ENCODE measurements at regions not wholly inside any gene's neighbourhood (a gene's known extent, or its start where the extent isn't known, plus 50 kb on each side); places are given as distances from the start of the nearest gene placed in this dataset.
"Not testable (repeated sequence)": the region's sequence is repeated elsewhere in the genome, so short reads cannot be mapped to it uniquely, and the experiment has no call there.

GRCh38 chr10:30560326-30560725 is 69.2 kb downstream of the LYZL2 start:
- no peak for DNase-seq

DNA sequence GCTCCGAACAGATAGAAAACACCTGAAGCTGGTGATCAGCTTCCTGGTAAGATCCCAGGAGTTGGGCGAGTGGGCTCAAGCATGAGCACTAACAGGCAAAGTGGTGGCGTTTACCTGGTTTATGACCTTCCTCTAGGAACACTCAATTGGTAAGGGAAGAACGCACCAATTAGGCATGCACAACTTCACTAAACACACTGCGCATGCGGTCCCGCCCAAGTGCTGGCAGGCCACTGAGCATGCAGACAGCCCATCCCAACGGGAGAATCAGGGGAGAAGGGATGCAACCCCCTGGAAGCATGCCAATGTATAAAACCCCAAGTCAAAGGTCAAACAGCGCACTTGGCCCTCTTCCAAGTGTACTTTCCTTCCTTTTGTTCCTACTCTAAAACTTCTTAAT is 70.4 kb downstream of the LYZL2 start:
- DNase-seq: no peak

GRCh38 chr10:30558411-30558810 is 71.1 kb downstream of the LYZL2 start:
- no peak for DNase-seq

GRCh38 chr10:30557884-30558283 is 71.7 kb downstream of the LYZL2 start:
- no peak for DNase-seq

DNA sequence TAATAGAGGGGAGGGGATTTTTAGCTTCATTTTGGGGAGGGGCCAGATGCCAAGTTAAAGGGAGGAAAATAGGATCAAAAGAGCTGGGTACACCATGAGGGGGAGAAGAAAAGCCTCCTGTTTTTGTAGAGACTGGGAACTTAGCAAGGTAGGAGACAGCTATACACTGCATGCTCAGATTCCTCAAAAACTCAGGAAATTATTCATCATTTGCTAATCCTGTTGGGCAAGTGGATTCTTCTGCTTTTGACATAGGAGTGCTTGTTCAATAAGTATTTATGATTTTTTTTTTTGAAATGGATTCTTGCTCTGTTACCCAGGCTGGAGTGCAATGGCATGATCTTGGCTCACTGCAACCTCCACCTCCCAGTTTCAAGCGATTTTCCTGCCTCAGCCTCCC is 73.4 kb downstream of the LYZL2 start:
- no peak for DNase-seq

DNA sequence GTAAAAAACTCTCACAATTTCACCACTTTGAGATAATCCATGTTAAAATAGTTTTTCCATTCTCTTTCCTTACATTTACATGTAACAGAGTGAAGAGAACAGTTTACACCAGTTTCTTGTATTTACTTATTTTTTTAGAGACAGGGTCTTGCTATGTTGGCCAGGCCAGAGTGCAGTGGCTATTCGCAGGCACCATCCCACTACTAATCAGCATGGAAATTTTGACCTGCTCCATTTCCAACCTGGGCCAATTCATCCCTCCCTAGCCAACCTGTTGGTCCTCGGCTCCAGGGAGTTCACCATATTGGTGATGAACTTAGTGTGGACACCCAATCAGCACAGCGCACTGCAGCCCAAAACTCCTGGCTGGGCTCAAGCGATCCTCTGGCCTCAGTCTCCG is 74.1 kb downstream of the LYZL2 start:
- DNase-seq: no peak

- no peak for DNase-seq
Measured at GRCh38 chr10:30554440-30554825, 75.1 kb downstream of the LYZL2 start.

GRCh38 chr10:30553626-30554439 is 75.7 kb downstream of the LYZL2 start:
- no peak for DNase-seq

DNA sequence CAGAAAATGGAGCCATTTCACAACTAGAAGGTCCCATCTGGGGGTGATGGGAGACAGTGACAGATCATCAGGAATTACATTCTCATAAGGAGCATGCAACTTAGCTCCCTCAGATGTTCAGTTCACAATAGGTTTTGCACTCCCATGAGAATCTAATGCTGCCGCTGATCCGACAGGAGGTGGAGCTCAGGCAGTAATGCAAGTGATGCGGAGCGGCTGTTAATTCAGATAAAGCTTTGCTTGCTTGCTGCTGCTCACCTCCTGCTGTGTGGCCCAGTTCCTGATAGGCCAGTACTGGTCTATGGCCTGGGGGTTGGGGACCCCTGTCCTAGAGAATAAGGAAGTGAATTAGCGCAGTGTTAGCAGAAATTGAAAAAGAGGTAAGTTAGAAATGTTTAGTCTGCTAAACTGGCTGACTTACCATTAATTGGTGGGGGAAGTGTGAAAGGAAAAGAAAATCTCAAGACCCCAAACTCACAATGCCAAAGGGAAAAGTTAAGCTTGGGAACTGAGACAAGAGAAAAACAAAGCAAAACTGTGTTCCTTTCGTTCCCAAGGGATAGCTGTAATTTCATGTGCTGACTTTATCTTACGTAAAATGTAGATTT is 76.4 kb downstream of the LYZL2 start:
- DNase-seq: no peak

- DNase-seq: no peak
Measured at GRCh38 chr10:30550967-30551815, 78.4 kb downstream of the LYZL2 start.

DNA sequence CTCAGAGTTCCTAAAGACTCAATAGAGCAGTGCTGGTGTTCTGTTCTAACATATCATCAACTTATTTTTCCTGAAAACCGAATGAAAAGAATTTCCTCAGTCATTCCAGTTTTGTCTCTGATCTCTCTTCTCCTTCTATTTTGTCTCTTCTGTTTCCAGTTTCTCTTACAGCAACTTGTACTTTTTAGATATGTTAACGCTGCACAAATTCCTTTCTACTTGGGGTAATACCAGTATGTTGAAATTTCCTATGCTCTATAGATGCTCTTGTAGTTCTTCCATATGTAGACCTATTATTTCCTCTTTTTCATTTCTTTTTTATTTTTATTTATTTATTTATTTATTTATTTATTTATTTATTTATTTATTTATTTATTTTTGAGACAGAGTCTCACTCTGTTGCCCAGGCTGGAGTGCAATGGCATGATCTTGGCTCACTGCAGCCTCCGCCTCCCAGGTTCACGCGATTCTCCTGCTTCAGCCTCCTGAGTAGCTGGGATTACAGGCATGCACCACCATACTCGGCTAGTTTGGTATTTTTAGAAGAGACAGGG is 80.3 kb downstream of the LYZL2 start:
- DNase-seq: not testable (repeated sequence)

DNA sequence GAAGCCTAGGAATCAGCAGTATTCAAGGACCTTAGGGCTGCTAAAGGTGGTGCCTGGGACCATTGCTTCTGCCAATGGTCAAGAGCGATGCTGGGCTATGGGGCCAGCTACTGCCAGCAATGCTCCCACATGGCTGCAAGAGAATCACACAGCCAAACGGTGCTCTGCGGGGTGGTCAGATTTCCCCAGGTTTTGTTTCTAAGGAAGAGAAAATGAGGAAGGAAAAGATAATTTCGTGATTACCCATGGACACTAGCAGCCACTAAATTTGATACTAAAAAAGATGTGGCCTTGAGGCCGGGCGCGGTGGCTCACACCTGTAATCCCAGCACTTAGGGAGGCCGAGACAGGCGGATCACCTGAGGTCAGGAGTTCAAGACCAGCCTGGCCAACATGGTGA is 83.0 kb downstream of the LYZL2 start:
- DNase-seq: no peak

DNA sequence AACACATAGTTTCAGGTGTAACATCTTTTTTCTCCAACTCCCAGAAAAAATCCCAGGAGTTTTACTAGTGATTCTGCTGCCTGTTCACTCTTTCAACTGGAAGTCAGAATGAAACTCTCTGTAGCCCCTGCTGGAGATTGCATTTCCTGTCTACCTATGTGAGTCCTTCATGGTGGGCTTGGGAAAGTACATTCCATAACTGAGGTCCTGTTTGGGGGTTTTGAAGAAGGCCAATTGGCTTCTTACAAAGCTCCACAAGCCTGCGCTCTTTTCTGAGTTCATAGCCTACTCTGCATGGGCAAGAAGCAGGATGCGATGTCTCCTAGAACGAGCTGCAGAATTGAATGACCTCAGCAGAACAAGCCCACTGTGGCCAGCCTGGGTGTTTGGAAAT is 86.7 kb downstream of the LYZL2 start:
- no peak for DNase-seq

GRCh38 chr10:30542001-30542894 is 87.3 kb downstream of the LYZL2 start:
- DNase-seq: no peak

DNA sequence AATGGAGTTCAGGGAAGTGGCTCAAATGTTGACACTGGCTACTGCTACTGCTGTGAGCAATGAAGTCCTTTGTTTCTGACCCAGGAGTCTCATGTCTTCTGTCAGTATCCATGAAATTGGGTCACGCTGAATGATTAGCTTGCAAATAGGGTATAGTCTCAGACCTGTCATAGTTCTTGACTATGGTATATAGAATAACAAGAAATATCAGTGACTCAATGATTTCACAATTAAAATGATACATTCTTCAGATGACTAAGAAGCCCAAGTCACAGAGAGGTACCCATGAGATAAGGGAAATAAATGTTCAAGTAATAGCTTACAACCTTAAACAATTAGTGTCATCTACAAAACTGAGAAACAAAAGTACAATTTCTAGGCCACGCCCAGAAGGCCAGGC is 89.3 kb downstream of the LYZL2 start:
- no peak for DNase-seq

- DNase-seq: no peak
Measured at GRCh38 chr10:30538086-30538485, 91.5 kb downstream of the LYZL2 start.

- DNase-seq: no peak
Measured at GRCh38 chr10:30537586-30537985, 92.0 kb downstream of the LYZL2 start.

DNA sequence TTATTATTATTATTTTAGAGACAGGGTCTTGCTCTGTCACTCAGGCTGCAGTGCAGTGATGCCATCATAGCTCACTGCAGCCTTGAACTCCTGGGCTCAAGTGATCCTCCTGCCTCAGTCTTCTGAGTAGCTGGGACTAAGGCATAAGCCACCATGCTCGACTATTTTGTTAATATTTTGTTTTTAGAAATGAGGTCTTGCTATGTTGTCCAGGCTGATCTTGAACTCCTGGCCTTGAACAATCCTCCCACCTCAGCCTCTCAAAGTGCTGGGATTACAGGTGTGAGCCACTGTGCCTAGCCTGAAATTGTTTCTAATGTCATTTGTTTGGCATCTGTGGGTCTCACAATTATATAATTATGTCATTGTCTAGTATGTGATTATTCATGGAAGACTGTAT is 92.4 kb downstream of the LYZL2 start:
- DNase-seq: not testable (repeated sequence)

GRCh38 chr10:30536578-30536977 is 93.0 kb downstream of the LYZL2 start:
- DNase-seq: no peak

DNA sequence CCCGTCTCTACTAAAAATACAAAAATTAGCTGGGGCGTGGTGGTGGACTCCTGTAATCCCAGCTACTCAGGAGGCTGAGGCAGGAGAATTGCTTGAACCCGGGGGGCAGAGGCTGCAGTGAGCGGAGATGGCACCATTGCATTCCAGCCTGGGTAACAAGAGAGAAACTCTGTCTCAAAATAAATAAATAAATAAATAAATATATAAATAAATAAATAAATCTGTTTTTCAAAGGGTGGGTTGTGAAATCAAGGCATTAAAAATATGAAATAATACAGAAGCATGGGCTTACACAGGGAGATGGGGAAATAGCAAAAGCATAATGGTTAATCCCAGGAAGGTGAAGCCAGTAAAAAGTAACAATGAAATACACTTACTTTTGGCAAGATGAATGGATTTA is 93.9 kb downstream of the LYZL2 start:
- DNase-seq: no peak

DNA sequence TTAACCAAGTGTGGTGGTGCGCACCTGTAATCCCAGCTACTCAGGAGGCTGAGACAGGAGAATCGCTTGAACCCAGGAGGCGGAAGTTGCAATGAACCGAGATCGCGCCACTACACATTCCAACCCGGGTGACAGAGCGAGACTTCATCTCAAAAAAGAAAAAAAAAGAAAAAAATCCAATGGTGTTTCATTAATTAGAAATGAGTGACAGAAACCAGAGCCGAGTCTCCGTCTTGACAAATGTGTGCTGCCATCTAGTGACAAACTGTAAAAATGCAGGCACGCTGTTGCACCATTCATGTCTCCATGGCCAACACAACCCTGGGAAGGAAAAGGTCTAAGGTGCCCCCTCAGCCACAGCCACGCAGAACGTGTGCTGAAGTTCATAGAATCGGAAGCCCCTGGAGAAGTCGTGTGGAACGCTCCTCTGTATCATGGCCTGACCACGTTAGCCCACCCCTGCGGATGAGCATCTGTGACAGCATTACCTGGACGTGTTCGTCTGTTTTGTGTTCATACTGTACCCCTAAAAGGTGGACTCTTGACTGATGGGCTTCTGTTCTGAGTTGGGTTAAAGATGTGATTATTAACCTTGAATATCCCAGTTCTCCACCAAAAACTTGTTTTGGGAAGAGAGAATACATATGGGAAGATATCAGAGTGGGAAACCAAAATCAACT is 94.9 kb downstream of the LYZL2 start:
- DNase-seq: peak; percentile 81

Data from stimulated activated CD8-positive, alpha-beta memory T cell treated with anti-CD3 and anti-CD28 coated beads, Interleukin-4, amount 100 ng/mL, for 48 hours (primary cell).